NCI-H146 treated with DMSO at 0.1 percent for 48 hours (cell line): ENCODE measurements at regions not wholly inside any gene's neighbourhood (a gene's known extent, or its start where the extent isn't known, plus 50 kb on each side); places are given as distances from the start of the nearest gene placed in this dataset.

ENCODE experiments used
- DNase-seq: peaks from one replicate; lab custom pipeline; 2025; ENCODE audit not compliant: unreplicated experiment; lab: John Stamatoyannopoulos, UW

DNA sequence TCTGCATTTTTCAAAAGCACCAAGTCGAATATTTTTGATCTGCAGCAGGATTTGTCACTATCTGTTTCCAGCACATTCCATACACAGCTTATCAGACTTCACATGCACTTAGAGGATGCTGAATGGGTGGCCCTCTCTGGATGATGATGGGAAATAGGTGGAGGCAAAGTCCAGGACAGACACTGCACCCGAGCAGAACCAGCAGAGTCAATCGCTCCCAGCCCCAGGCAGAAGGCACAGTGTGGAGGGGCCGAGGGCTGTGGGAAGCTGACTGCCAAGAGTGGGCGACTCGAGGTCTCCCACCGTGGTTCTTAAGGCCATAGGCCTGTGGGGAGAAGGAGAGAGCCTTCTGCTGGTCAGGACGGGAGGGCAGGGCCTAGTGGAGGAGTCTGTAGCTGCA lies 490.2 kb upstream of the MGMT start:
- DNase-seq: no peak

- DNase-seq: no peak
Observed at GRCh38 chr10:128978211-128978610, 488.8 kb upstream of the MGMT start.

- no peak for DNase-seq
Observed at GRCh38 chr10:128979405-128979804, 487.6 kb upstream of the MGMT start.

- DNase-seq: no peak
Observed at GRCh38 chr10:128981251-128981650, 485.8 kb upstream of the MGMT start.

DNA sequence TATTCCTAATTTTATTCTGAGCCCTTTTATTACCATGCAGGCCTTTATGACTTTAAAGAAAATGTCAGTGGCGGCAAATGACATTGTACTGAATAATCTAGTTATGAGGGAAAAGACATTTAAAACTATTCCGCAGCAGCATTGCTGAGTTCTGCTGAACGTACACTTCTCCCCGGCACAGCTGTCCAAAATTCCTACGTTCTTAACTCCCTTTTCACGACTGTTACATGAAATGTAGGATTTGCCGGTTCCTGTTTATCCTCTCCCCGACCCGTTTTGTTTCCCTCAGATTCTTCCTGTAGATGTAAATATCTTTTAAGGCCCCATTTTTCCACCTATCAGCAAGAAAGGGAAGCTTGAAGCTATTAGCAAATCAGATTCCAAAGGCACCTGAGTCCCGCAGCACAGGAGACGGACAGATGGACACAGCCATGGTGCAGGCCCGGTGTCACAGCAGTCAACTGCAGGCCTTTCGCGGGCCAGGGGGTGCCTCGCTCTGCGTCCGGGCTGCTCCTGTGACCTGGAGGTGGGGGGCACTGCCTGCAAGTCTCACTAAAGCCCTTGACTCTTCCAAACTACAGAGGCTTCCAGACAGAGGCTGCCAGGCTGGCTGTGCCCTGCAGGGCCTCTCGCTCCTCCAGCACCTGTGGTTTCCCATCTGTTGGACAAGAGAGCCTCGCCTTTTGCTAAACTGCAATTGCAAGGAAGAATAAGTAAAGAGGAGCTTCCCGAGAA lies 485.0 kb upstream of the MGMT start:
- no peak for DNase-seq

DNA sequence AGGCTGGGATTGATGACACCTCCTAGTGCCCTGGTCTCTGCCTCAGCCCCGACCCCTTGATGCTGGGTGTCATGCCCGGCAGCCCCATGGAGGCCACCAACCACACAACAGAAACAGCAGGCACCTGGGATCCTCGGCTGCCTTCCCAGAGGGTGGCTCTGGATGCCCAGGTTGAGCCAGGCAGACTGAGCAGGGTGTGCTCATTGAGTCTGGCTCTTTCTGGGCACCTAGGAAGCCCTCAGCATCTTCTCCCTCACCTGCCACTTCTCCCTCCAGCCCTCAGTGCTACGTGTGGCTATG lies 484.5 kb upstream of the MGMT start:
- DNase-seq: no peak

- no peak for DNase-seq
Observed at GRCh38 chr10:128985036-128985435, 482.0 kb upstream of the MGMT start.

GRCh38 chr10:128990986-128991385 lies 476.1 kb upstream of the MGMT start:
- DNase-seq: no peak

GRCh38 chr10:128992770-128993169 lies 474.3 kb upstream of the MGMT start:
- no peak for DNase-seq

GRCh38 chr10:128993443-128993842 lies 473.6 kb upstream of the MGMT start:
- DNase-seq: no peak

DNA sequence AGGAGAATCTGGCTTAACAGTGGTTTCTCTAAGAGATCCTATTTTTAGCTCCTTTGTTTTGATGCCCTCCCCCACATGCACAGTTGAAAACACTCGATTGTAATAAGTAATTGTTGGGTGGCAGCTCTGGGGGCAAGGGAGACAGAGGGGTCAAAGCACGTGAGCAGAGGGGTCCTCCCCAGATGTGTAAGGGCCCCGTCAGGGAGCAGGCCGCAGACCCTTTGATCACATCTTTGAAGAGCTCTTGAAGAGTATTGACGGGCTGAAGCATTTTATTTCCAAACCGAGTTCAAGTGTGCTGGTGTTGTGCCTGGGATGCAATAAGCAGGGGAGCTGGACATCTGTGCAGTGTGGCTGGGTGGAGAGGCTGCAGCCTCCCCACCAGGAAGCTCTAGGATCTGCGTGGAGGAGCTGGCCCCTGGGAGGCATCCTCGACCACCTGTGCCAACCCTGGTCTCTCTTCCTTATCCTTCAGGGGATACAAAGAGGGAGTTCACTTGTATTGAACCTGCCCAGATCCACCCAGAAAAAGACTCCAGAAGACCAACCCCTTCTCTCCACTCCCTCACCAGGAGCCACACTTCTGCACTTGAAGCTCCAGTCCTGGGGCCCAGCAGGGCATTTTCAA lies 473.0 kb upstream of the MGMT start:
- DNase-seq: no peak

GRCh38 chr10:128994598-128995143 lies 472.4 kb upstream of the MGMT start:
- no peak for DNase-seq

DNA sequence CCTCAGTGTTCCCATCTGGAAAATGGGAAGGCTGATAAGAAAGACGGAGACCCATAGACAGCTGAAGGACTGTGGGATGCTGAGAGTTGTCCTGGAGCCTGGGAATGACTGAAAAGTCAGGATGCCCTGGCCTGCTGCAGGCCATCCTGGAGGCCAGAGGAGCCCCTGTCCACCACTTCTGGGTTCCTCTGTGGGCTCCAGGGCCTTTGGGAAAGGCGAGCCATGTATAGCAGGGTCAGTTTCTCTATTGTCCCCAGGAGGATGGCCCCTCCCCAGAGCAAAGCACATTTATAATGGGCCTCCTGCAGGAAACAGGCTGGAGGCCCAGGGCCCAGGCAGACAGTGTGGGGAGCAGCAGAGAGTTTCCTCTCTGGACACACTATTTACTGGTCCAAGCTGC lies 471.4 kb upstream of the MGMT start:
- DNase-seq: no peak

DNA sequence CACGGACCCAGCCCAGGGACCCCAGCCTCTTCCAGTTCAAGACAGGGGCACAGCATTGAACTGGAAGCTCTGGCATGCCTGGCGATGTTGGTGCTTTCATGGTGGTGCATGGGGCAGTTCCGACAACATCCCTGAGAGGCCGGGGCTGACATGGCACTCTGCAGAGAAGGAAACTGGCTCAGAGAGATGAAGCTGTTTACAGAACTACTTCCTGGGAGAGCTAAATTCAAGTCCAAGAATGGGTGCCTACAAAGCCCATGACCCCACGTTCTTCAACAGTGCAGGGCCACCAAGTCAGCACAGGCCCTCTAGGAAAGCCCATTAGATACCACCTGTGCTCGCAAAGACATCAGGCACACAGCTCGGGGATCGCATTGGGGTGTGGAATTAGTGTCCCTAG lies 470.9 kb upstream of the MGMT start:
- no peak for DNase-seq

GRCh38 chr10:128998101-128998805 lies 468.8 kb upstream of the MGMT start:
- DNase-seq: no peak

GRCh38 chr10:129004398-129004797 lies 462.6 kb upstream of the MGMT start:
- no peak for DNase-seq

DNA sequence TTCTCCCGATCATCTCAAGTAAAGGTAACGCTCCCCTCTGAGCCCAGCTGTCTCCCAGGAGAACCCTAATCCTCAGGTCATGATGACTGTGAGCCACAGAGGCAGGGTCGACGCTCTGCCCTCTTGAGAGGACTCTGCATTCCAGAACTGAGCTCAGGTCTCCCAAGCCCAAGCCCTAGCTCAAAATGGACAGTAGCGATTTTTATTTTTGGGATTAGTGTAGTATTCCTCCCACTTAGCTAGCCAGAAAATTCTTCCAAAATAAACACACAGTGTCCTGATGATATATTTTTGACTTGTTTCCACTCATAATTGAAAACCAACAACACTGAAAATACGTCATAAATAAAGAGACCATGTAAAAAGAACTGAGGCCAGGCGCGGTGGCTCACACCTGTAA lies 462.0 kb upstream of the MGMT start:
- DNase-seq: no peak

- no peak for DNase-seq
Observed at GRCh38 chr10:129005804-129006203, 461.2 kb upstream of the MGMT start.

- no peak for DNase-seq
Observed at GRCh38 chr10:129018511-129018910, 448.5 kb upstream of the MGMT start.

GRCh38 chr10:129020651-129021330 lies 446.2 kb upstream of the MGMT start:
- DNase-seq: no peak

- DNase-seq: no peak
Observed at GRCh38 chr10:129021594-129022304, 445.3 kb upstream of the MGMT start.
